CD4-positive, alpha-beta T cell treated with Interleukin-4 for 4 hours (primary cell): ENCODE measurements at regions not wholly inside any gene's neighbourhood (a gene's known extent, or its start where the extent isn't known, plus 50 kb on each side); places are given as distances from the start of the nearest gene placed in this dataset.
"Not testable (repeated sequence)": the region's sequence is repeated elsewhere in the genome, so short reads cannot be mapped to it uniquely, and the experiment has no call there.

Source experiments
- DNase-seq: peaks from one replicate; pipeline ENCODE4 v3.0.0-alpha.2; 2020

GRCh38 chr15:60275624-60276023 is 122.2 kb downstream of the ANXA2 start:
- DNase-seq = no peak

GRCh38 chr15:60278879-60279278 is 118.9 kb downstream of the ANXA2 start:
- no peak for DNase-seq

- DNase-seq = no peak
These were observed 117.5 kb downstream of the ANXA2 start for GRCh38 chr15:60280259-60280658.

GRCh38 chr15:60283936-60284335 is 113.8 kb downstream of the ANXA2 start:
- DNase-seq = no peak

GRCh38 chr15:60295901-60296300 is 101.9 kb downstream of the ANXA2 start:
- not testable (repeated sequence) for DNase-seq

GRCh38 chr15:60297047-60297446 is 100.7 kb downstream of the ANXA2 start:
- DNase-seq = no peak
